ENCODE measurements at regions not wholly inside any gene's neighbourhood (a gene's known extent, or its start where the extent isn't known, plus 50 kb on each side); places are given as distances from the start of the nearest gene placed in this dataset.

DNA sequence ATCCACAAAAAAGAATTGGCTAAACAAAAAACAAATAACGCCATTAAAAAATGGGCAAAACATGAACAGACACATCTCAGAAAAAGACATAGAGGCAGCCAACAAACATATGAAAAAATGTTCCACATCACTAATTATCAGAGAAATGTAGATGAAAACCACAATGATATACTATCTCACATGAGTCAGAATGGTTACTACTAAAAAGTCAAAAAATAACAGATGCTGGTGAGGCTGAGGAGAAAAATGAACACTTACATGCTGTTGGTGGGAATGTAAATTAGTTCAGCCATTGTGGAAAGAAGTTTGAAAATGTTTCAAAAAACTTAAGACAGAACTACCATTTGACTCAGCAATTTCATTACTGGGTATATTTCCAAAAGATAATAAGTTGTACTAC, 430.1 kb upstream of the JAG1 start (continued):
- TF ChIP-seq, protein P1, sequence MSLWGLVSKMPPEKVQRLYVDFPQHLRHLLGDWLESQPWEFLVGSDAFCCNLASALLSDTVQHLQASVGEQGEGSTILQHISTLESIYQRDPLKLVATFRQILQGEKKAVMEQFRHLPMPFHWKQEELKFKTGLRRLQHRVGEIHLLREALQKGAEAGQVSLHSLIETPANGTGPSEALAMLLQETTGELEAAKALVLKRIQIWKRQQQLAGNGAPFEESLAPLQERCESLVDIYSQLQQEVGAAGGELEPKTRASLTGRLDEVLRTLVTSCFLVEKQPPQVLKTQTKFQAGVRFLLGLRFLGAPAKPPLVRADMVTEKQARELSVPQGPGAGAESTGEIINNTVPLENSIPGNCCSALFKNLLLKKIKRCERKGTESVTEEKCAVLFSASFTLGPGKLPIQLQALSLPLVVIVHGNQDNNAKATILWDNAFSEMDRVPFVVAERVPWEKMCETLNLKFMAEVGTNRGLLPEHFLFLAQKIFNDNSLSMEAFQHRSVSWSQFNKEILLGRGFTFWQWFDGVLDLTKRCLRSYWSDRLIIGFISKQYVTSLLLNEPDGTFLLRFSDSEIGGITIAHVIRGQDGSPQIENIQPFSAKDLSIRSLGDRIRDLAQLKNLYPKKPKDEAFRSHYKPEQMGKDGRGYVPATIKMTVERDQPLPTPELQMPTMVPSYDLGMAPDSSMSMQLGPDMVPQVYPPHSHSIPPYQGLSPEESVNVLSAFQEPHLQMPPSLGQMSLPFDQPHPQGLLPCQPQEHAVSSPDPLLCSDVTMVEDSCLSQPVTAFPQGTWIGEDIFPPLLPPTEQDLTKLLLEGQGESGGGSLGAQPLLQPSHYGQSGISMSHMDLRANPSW (CRISPR knock-in tag; IDR thresholded peaks at IDR 0.05; ENCODE audit: borderline replicate concordance): no peak
- TF ChIP-seq DPF2 (CRISPR knock-in tag; IDR thresholded peaks at IDR 0.05; ENCODE audit: borderline replicate concordance, low read depth) (no peak), ZNF589 (CRISPR knock-in tag; conservative IDR thresholded peaks at IDR 0.05) (no peak), FOXK2 (IDR thresholded peaks at IDR 0.05) (no peak)
- TF ChIP-seq, protein P2, sequence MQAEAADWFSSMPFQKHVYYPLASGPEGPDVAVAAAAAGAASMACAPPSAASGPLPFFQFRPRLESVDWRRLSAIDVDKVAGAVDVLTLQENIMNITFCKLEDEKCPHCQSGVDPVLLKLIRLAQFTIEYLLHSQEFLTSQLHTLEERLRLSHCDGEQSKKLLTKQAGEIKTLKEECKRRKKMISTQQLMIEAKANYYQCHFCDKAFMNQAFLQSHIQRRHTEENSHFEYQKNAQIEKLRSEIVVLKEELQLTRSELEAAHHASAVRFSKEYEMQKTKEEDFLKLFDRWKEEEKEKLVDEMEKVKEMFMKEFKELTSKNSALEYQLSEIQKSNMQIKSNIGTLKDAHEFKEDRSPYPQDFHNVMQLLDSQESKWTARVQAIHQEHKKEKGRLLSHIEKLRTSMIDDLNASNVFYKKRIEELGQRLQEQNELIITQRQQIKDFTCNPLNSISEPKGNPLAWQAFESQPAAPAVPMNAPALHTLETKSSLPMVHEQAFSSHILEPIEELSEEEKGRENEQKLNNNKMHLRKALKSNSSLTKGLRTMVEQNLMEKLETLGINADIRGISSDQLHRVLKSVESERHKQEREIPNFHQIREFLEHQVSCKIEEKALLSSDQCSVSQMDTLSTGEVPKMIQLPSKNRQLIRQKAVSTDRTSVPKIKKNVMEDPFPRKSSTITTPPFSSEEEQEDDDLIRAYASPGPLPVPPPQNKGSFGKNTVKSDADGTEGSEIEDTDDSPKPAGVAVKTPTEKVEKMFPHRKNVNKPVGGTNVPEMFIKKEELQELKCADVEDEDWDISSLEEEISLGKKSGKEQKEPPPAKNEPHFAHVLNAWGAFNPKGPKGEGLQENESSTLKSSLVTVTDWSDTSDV (CRISPR knock-in tag; IDR thresholded peaks at IDR 0.05): no peak
- TF ChIP-seq, protein P3, sequence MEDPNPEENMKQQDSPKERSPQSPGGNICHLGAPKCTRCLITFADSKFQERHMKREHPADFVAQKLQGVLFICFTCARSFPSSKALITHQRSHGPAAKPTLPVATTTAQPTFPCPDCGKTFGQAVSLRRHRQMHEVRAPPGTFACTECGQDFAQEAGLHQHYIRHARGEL (CRISPR knock-in tag; IDR thresholded peaks at IDR 0.05): no peak
- TF ChIP-seq, protein P4, sequence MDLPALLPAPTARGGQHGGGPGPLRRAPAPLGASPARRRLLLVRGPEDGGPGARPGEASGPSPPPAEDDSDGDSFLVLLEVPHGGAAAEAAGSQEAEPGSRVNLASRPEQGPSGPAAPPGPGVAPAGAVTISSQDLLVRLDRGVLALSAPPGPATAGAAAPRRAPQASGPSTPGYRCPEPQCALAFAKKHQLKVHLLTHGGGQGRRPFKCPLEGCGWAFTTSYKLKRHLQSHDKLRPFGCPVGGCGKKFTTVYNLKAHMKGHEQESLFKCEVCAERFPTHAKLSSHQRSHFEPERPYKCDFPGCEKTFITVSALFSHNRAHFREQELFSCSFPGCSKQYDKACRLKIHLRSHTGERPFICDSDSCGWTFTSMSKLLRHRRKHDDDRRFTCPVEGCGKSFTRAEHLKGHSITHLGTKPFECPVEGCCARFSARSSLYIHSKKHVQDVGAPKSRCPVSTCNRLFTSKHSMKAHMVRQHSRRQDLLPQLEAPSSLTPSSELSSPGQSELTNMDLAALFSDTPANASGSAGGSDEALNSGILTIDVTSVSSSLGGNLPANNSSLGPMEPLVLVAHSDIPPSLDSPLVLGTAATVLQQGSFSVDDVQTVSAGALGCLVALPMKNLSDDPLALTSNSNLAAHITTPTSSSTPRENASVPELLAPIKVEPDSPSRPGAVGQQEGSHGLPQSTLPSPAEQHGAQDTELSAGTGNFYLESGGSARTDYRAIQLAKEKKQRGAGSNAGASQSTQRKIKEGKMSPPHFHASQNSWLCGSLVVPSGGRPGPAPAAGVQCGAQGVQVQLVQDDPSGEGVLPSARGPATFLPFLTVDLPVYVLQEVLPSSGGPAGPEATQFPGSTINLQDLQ (CRISPR knock-in tag; IDR thresholded peaks at IDR 0.05): no peak
